Bronchial epithelial cell (primary cell): ENCODE measurements at regions not wholly inside any gene's neighbourhood (a gene's known extent, or its start where the extent isn't known, plus 50 kb on each side); places are given as distances from the start of the nearest gene placed in this dataset.

ENCODE experiments used
- DNase-seq: peaks from one replicate; pipeline ENCODE4 v3.0.0-alpha.2; 2010; ENCODE audit warnings: low read depth
- FAIRE-seq: peaks from 2 replicates; lab custom pipeline; 2011; peaks lifted over from hg19 to GRCh38; lab: Jason Lieb, UNC
- H3K27me3 ChIP-seq: 2 replicates; pipeline ENCODE4 v1.5.1; 2011; ENCODE audit warnings: low read length; ENCODE audit not compliant: control insufficient read depth, insufficient read depth
- H3K36me3 ChIP-seq: 2 replicates; pipeline ENCODE4 v1.5.1; 2011; ENCODE audit warnings: low read length; ENCODE audit not compliant: control insufficient read depth, insufficient read depth
- H3K4me3 ChIP-seq: 2 replicates; pipeline ENCODE4 v1.5.1; 2011; ENCODE audit warnings: mild to moderate bottlenecking, low read depth, low read length, control low read depth
- CTCF ChIP-seq: IDR thresholded peaks from 2 replicates; pipeline ENCODE4 v1.5.1; 2011; ENCODE audit warnings: mild to moderate bottlenecking, moderate library complexity, low read length, control low read depth, inconsistent platforms; ENCODE audit not compliant: insufficient read depth, severe bottlenecking

DNA sequence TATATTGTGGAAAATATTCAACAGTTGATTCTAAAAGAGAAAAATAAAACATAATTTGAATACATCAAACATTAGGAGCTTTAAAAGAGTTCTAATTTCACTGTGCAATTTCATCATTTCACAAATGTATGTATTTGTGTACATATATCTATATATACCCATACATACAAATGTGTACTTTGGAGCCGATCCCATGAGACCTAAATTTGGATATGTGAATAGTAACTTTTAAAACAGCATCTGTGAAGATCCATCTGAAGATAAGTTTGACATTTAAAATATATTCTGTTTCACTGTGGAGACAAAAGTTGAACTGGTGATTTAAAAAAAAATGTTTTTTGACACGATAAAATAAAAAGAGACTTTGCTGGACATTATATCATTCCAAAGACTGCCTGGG is 374.0 kb downstream of the TMA16 start:
- TF ChIP-seq CTCF, result no peak
- FAIRE-seq (no peak), DNase-seq (no peak)

GRCh38 chr4:163871078-163871477 is 376.6 kb downstream of the TMA16 start:
- DNase-seq, result no peak
- H3K4me3 ChIP-seq, result no peak overlapping the region
- H3K27me3 ChIP-seq, result no peaks in the 10 kb centered on the region
- TF ChIP-seq CTCF, result no peak
- H3K36me3 ChIP-seq, result no peaks in the 10 kb centered on the region
- no peak for FAIRE-seq

More for the DNA sequence above, 374.0 kb downstream of the TMA16 start:
- Histone ChIP-seq H3K4me3 (no peak overlapping the region), H3K36me3 (no peaks in the 10 kb centered on the region), H3K27me3 (no peaks in the 10 kb centered on the region)

DNA sequence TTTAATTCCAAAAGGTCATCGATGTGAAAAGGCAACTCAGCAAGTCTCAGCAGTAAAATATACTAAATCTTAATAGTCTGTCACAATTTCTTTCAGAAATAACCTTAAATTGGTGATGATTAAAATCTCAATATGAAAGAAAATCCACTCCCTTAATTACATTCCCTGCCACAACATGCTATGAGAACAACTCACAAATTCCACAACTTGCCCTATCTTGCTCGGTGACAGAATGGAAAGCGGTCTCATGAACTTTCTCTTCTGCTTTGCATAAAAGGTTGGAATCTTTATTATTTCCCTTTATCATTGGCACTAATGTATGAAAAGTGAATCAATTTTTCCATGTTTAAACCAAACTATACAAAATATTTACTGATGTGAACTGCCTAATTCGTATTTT is 380.8 kb downstream of the TMA16 start:
- no peak overlapping the region for H3K4me3 ChIP-seq
- H3K27me3 ChIP-seq, result no peaks in the 10 kb centered on the region
- H3K36me3 ChIP-seq, result no peaks in the 10 kb centered on the region
- peak; percentile 89 for DNase-seq
- no peak for TF ChIP-seq CTCF
- FAIRE-seq, result no peak

GRCh38 chr4:163878336-163879121 is 384.0 kb downstream of the TMA16 start:
- no peaks in the 10 kb centered on the region for H3K27me3 ChIP-seq
- H3K4me3 ChIP-seq, result no peak overlapping the region
- no peak for TF ChIP-seq CTCF
- no peak for DNase-seq
- FAIRE-seq, result no peak
- H3K36me3 ChIP-seq, result no peaks in the 10 kb centered on the region

GRCh38 chr4:163892417-163892816 is 397.9 kb downstream of the TMA16 start:
- no peak for TF ChIP-seq CTCF
- Histone ChIP-seq H3K27me3 (no peaks in the 10 kb centered on the region), H3K4me3 (no peak overlapping the region), H3K36me3 (no peaks in the 10 kb centered on the region)
- DNase-seq (no peak), FAIRE-seq (no peak)

DNA sequence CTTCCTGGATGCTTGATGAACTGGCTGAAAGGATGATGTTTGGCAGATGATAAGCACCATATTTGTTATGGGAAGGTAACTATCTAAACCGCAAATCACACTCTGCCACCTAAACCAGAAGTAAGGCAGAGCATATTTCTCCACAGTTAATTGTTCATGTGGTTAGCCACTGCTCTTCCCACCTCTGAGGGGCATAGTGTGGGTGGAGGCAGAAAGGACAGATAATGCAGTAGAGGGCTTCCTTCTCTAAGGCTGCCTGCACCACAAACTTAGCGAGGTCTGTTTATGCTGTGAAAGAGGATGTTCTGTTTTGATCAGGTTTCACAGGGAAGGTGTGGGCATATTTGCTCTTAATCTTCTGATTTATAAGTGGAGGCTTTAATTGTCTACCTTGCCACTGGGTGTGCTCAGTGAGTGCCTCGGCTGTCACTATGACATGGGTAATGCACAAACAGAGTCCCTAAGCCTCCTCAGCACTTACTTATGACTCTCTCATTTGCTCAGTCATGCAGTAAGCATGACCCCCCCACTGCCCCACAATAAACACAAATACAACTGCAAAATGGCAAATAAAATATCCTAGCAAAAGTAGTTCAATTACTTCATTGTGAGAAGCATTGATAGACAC is 401.0 kb downstream of the TMA16 start:
- Histone ChIP-seq H3K36me3 (no peaks in the 10 kb centered on the region), H3K4me3 (no peak overlapping the region), H3K27me3 (no peaks in the 10 kb centered on the region)
- no peak for TF ChIP-seq CTCF
- no peak for FAIRE-seq
- DNase-seq, result no peak
